NOMO-1 (cell line): ENCODE measurements at regions not wholly inside any gene's neighbourhood (a gene's known extent, or its start where the extent isn't known, plus 50 kb on each side); places are given as distances from the start of the nearest gene placed in this dataset.

Experiments used
- DNase-seq, 2 experiments: peaks; one replicate each; lab custom pipeline; 2025; ENCODE audit not compliant: unreplicated experiment in 2 of 2; lab: John Stamatoyannopoulos, UW

DNA sequence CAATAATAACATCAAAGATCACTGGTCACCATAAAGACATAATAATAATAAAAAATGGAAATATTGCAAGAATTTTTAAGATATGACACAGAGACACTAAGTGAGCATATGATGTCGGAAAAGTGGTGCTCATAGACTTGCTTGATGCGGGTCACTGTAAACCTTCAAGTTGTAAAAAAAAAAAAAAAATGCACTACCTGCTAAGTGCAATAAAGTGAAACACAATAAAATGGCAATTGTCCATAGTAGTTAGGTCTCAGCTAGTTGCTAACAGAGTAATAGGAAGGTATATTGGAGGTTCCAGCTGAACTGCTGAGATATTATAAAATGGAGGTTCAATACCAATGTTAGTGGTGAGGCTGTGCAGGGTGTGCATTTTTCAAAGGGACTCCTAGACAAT is 146.6 kb upstream of the MRPS22 start:
- no peak for DNase-seq

DNA sequence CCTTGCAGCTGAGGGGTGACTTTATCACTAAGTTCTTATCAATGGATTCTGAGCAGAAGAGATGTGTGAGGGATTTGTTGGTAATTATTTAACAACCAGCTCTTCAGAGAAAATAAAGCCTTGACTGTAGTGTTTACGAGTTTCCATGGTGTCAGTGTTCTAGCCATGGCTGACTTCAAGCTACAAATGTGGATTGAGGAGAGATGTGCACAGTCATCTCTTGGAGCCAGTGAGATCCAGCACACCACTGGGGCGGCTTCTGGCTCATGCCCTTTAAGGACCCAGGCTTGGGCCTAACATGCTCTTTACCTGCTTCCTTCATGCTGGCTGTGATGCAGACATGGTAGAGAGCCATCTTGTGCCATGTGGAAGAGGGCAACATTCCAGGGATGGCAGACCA is 145.6 kb upstream of the MRPS22 start:
- DNase-seq: no peak

DNA sequence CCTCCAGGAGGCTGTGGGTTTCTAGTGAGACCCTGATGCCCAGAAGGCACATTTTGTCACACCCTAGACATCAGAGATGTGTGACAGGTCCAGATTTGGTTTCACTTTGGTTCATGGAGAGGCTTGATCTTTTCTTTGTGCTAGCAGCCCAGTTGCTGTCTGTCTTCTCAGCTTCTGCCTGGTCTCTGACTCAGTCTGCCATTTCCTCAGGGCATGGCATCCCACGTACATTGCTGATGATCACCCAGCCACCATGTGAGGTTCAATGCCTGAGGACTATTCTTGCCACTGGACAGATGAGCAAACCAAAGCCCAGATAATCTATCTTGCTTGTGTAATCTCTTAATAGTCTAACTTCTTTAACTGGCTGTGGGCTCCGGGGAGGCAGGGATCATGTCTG is 144.9 kb upstream of the MRPS22 start:
- no peak for DNase-seq

DNA sequence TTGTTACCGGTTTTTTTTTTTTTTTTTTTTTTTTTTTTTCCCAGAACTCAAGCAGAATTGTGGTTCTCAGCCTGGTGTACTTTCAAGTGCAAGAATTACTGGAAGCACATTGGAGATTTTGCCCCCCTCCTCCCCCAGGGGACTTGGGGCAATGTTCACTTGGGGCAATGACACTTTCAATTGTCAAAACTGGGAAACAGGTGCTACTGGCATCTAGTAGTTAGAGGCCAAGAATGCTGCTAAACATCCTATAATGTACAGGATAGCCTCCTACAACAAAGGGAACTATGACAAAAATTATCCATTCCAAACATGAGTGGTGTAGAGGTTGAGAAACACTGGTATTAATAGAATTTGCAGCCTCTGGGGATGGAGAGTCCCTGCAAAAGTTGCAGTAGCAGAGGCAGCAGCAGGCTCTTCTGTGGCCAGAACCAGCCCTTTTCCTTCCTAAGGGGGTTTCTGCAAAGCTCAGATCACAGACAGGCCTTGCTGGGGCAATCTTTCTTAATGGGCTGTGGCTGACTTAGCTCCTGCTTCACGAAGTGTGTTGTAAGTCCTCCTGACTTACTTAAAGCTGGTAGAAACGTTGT is 144.3 kb upstream of the MRPS22 start:
- DNase-seq: no peak

DNA sequence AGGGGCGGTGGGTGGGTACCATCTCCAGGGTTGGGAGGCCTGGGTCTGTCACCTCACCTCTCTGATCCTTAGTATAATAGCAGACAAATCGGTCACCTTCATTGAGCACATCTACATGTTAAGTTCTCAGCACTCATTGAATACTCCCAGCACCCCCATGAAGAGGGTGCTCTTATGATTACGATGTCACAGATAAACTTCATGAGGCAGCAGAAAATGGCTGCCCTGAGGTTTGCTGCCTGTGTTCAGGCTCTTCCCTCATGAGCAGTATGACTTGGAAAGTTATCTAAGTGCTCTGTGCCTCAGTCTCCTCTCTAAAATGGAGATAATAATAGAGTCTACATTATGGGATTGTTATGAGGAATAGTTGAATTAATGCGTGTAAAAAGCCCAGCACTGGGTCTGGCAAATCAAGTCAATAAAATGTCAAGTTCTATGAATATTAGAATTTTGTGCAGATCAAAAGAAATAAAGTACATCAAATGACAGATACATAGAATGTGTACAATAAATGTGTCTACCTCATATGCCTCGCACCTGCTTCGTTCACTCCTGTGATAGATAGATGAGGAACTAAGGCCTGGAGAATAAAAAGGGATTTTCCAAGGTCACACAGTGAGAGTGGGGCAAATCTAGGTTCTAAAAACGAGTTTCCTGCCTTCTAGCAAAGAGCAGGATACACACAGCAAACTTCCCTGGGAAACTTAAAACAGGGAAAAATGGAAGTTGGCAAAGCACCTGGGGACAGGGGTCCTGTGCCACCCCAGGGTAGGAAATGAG is 142.2 kb upstream of the MRPS22 start:
- DNase-seq: no peak

DNA sequence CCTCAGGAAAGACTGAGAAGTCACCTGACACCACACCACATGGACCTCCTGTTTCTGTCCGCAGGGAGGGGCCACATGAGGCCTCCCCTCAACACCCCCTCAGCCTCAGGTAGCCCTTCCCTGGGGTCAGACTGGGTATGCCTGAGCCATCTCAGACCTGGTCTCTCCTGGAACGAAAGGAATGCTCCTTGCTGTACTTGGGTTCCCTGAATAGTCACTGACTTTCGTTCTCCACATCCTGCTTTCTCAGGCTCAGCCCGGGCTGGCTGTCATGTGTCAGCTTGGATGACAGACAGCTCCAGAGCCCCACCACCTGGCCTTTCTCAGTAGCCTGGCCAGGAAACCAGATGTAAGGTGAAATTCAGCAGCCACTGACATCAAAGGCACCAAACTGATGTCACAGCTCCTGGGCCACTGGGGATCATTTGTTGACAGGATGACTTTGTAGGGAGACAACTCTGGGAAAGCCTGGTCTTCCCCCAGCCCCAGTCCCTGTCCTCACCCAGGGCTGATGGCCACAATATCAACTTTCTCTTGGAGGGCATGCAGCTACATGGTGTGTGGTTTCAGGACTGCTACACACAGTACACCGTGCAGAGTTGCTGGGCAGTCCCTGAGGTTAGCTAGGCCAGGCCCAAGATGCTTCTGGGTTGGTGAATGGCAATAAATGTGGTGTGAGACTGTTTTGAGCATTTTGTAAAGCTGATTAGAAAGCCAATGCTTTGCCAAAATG is 141.4 kb upstream of the MRPS22 start:
- no peak for DNase-seq

DNA sequence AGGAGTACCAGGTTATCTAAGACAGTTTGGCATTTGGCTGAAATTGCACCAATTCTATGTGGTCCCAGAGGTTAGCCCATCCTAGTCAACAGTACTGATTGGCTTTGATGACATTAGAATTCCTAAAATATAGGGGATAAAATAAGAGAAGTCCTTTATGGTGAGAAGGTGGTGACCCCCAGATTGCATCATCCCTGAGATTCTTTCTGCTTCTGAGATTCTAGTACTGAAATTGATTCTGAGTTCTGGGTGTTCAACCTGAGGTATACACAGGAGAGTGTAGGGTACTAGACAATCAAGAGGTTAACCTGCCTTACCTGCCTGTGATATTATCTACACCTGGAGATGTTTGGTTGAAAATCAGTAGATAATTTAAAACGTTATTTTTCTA is 140.9 kb upstream of the MRPS22 start:
- no peak for DNase-seq

DNA sequence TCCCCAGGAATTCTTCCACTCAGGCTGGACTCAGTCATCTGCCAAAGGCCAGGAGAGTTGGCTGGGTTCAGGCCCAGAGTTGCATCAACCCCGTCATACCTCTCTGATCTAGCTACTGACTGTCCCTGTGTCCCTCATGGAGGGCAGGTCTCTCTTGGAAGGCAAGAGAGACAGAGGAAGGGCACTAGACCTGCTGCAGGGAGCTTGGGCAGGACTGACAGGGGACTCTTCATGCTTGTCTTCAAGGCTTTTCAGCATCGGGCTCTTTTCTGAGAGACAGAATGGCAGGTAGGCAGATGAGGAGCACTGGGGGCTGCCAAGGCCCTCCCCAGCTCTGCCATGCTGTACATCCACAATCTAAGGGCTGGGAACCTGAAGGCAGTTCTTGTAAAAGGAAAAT is 140.1 kb upstream of the MRPS22 start:
- DNase-seq: no peak

DNA sequence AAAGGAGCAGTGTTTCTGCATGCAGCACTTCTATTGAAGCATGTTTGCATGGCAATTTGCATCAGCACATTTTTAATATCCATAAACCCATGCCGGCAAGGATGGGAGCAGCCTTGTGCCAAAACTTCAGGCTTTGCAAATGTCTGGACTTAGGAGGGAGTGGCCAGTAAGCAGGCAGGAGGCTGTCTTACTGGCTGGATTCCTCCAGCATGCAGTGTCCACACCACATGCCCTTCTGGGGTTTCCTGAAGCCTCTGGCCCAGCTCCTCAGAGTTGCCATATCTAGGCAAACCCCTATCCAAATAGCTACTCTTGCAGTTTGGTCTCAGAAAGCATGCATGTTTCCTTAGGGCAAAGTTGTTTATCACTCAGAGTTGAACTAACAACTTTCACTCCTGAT is 139.1 kb upstream of the MRPS22 start:
- no peak for DNase-seq

DNA sequence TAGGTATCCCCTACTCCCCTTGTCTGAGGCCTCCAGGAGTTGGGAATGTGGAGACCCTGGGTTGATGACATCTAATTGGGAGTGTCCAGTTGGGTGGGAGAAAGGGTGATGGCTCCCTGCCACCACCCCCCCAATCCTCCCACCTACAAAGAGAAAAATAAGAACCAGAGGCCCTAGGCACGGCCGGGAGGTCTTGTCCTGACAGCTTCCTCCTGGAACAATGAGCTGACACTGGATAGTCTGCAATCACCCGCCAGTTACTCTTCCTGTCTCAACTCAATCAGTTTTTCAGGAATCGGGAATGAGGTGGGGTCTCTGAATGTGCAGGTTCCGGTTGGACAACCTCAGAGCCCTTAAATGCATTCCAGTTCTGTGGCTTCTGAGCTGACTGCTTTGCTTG is 129.9 kb upstream of the MRPS22 start:
- no peak for DNase-seq

DNA sequence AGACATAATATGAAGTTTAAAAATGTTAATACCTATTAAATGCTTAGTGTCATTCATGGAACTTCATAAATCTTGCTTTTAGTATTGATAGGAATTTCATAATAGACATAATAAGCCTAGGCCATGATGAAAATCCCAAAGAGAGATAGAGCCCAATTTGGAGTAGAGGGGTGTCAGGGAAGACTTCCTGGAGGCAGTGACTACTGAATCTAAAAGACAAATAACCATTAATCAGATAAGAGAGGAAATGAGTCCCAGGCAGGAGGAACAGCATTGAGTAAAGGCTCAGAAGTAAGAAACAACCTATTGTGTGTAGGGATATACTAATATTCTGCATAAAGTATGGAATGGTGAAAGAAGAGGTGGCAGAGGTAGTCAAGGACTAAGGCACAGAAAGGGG is 126.9 kb upstream of the MRPS22 start:
- DNase-seq: no peak

DNA sequence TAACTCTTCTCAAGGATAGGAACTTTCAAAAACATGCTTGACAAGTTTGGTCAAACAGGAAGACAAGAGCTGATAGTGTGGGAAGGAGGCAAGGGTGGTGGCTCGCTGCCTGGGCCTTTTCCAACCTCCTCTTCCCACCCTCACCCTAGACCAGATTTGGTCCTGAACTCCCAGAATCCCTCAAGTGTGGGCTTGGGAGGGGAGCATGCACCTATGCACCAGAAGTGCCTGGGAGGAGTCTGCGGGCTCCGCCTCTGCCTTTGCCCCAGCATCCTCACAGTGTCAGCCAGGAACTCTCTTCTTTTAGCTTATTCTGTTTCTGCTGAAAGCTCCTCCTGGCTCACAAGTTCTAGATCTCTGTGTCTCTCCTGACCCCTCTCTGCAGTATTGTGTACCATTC is 126.2 kb upstream of the MRPS22 start:
- no peak for DNase-seq

DNA sequence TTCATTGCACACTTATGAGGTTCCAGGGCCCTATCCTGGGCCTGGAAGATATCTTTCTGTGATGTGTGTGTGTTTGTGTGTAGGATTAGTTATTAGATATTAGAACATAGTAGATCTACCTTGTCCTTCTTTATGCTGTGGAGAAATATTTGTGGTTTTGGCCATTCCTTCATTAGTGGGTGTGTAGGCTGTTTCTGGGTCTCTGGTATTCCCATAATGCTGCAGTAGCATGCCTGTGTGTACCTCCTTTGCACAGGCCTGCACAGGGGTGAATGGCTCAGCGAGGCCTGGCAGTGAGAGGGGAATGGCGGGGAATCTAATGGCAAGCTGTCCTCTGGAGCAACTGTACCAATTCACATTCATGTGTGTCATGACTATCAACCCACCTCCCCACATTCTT is 125.8 kb upstream of the MRPS22 start:
- DNase-seq: no peak

DNA sequence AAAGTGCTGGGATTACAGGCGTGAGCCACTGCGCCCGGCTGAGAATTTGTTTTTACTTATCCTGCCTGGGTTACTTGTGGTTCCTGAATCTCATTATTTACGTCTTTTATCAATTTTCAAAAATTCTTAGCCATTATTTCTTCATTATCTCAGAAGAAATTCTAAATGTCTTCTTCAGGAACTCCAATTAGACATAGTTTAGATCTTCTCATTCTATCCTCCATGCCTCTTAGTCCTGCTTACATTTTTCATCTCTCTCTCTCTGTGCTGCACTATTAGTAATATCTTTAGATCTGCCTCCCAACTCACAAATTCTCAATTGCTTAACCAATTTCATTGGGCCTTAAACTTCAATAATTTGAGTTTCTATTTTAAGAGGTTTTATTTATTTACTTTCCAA is 124.4 kb upstream of the MRPS22 start:
- no peak for DNase-seq

DNA sequence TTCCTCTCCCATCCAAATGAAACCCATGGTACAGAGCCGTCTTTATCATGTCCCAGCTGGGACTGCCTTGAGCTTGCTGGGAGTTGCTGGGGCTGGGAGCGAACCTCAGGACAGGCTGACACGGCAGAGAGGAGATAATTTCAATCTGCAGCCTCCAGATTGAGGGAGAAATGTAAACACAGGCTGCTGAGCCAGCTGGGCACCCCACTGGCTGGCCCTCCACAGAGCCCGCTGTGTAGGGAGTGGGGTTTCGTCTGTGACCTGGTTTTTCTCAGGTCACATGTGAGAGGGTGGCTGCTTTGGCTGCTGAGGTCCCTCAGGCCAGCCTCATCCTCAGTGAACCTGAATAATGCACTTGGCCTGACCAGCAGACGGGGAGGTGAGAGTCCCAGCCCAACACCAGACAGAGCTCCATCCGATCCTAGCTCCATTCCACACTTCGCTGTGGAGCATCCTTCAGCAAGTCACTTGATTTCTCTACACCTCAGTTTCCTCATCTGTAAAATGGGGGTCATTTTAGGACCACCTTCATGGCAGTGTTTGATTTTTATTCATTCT is 121.6 kb upstream of the MRPS22 start:
- no peak for DNase-seq

DNA sequence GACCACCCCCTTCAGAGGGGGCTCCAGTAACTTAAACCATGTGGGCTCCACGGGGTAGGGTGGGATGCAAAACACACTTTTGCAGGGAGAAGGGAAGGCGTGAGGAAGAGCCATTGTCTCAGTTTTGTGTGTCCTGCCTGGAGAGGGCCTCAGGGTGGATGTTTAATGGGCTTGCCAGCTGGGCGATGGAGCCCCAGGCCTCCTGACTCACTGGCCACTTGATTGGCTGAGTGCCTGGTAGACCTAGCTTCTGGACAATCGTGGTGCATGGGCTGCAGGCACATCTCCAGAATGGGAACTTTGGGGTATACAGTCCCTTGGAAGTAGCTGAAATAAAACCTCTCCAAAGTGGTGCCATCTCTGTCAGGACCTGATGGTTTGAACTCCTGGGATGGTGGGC is 118.3 kb upstream of the MRPS22 start:
- DNase-seq: no peak

DNA sequence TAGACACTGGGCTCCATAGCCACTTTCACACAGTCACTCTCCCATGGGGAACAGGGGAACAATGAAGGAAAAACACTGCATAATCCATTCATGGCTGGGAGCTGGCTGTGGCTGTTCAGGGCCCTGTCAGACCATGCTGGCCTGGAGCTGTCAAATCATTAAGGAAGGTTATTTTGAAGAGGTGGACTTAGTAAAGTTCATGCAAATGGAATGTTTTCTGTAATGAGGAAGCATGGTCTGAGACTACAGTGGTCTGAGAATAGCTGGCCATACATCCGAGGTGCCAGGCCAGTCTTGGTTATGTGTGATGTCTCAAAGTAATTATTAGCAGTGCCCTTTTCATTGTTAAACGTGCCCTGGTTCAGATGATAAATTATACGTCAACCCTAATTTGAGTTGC is 117.1 kb upstream of the MRPS22 start:
- DNase-seq: no peak

DNA sequence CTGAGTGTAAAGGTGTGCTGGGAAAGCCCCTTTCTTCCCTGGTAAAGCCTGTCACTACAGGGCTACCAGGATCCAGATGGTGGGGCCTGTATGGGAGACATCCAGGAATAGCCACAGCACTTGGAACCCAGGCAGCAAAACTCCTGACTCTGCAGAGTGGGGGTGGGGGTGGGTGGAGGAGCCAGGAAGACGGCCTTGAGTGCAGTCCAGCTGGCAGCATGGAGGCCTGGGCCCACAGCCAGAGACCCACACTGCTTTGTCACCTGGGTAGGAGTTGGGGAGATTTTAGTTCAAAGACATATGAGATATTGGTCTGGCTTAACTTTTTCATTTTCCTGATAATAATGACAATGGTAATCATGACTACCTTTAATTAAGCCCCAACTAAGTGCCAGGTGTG is 116.7 kb upstream of the MRPS22 start:
- no peak for DNase-seq

DNA sequence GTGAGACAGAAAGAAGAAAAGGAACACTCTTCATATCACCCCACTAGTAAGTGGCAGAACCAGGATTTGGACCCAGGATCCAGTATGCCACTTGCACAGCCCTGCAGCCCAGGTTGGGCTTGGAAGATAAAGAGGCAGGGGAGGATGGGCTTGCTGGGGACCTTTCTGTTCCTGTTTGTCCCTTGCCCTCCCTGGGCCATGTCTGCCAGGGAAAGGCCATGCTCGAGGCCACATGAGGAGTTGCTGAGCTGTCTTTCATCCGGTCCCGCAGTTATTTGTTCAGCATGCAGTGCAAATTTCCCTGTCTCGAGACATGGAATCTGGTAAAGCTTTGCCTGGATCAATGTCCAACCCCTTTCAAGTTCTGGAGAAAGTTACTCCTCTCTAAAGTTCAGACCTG is 116.0 kb upstream of the MRPS22 start:
- DNase-seq: no peak

DNA sequence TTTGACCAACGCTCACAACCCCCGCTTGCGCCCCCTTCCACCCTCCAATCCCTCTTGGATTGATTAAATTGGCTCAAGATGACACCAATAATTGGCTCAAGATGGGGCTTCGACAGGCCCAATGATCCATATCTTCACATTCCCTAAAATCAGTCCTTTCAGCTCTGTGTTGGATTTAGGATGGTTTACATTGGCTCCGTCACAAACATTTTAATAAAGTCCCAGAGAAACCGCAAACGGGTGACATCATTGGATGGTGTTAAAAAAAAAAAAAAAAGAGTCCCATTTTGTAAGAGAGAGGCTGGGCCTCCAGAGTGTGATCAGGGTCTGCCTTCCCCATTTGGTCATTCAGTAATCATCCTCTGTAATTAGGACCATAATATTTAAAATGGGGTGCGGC is 113.4 kb upstream of the MRPS22 start:
- DNase-seq: no peak

DNA sequence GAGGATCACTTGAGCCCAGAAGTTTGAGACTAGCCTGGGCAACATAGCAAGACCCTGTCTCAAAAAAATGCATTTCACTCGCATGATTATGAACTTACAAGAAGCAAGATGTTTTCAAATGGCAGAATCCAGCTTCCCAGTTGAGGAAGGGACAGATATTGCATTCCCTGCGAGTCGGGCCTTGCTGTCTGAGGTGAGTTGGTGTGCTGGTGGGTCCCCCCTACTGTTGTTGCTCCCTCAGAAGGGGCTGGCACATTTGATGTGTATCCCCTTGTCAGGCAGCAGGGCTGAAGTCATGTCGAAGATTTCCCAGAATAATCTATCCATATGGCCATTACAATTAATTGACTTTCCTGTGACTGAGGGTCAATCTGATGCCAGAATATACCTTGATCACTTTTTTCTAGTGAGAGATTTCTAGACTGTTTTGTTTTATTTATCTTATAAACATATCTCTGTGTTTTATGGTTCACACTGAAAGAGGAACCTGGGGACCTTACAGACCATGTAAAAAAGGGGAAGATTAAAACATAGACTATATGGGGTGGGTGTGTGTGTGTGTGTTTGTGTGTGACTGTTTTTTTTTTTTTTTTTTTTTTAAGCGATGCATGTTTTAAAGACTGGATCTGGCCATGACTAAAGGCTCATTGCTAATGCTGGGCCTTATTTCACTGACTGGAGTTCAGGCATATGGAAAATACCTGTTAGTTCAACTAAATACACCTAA is 112.1 kb upstream of the MRPS22 start:
- DNase-seq: peak; percentile 69 to 78
